GM12878 (cell line): ENCODE measurements at regions not wholly inside any gene's neighbourhood (a gene's known extent, or its start where the extent isn't known, plus 50 kb on each side); places are given as distances from the start of the nearest gene placed in this dataset.

Source experiments
- ATAC-seq: fragments of 200-7000 bp; cut with Tn5 transposase; 3 replicates; pipeline ENCODE4 v1.9.1; 2020; ENCODE audit warnings: mild to moderate bottlenecking, moderate library complexity
- BruUV-seq: library from RNA; stranded (reverse); fragments of 400-500 nt; replicated peaks from 2 replicates; lab custom pipeline; 2021; lab: Mats Ljungman, UMichigan
- CTCF ChIA-PET: fragments of 300-600 bp; sonication (Branson Sonifier 250); formaldehyde crosslinking; extraction: SDS; loops from one replicate; lab custom pipeline; 2021; ENCODE audit warnings: inconsistent platforms; lab: Yijun Ruan, JAX
- POLR2A ChIA-PET: fragments of 350-600 bp; formaldehyde crosslinking; extraction: SDS; loops from one replicate; lab custom pipeline; 2021; ENCODE audit warnings: inconsistent platforms; lab: Charles Lee
- RAD21 ChIA-PET: fragments of 300-600 bp; sonication (Branson Sonifier 250); formaldehyde crosslinking; loops from one replicate; lab custom pipeline; 2023; ENCODE audit warnings: antibody characterized with exemption; ENCODE audit not compliant: unreplicated experiment; lab: Charles Lee
- SMC1A ChIA-PET: fragments of 300-600 bp; sonication (Branson Sonifier 250); formaldehyde crosslinking; loops from one replicate; lab custom pipeline; 2023; ENCODE audit not compliant: unreplicated experiment, uncharacterized antibody; lab: Charles Lee
- DNase-seq: peaks from one replicate; pipeline ENCODE4 v3.0.0-alpha.2; 2011; ENCODE audit warnings: low read depth, low spot score
- FAIRE-seq: peaks from 3 replicates; lab custom pipeline; 2011; peaks lifted over from hg19 to GRCh38; lab: Jason Lieb, UNC
- H2AFZ ChIP-seq: 2 replicates; pipeline ENCODE4 v1.6.0; 2011; ENCODE audit warnings: low read depth, low read length, control low read depth; ENCODE audit not compliant: control insufficient read depth
- H3K27ac ChIP-seq: 2 replicates; pipeline ENCODE4 v1.5.1; 2011; ENCODE audit warnings: control low read depth; ENCODE audit not compliant: control insufficient read depth, insufficient read depth
- H3K27me3 ChIP-seq, 2 experiments: replicated peaks in 1 of 2; 2 replicates each; pipeline versions ENCODE4 v1.6.0 to v1.6.1; 2011; ENCODE audit warnings: low read length in 1 of 2; ENCODE audit not compliant: control insufficient read depth in 2 of 2, insufficient read depth in 2 of 2
- H3K36me3 ChIP-seq, 2 experiments: 2 replicates each; pipeline ENCODE4 v1.5.1; 2011; ENCODE audit warnings: low read length in 1 of 2; ENCODE audit not compliant: control insufficient read depth in 2 of 2, insufficient read depth in 2 of 2
- H3K4me1 ChIP-seq: 2 replicates; pipeline ENCODE4 v1.6.1; 2011; ENCODE audit warnings: mild to moderate bottlenecking, low read length, moderate library complexity, mixed read lengths; ENCODE audit not compliant: control insufficient read depth, insufficient read depth
- H3K4me2 ChIP-seq: 2 replicates; pipeline ENCODE4 v1.6.0; 2011; ENCODE audit warnings: control low read depth; ENCODE audit not compliant: control insufficient read depth, insufficient read depth
- H3K4me3 ChIP-seq: fragments of 200-600 bp; sonication (generic); 2 replicates; pipeline ENCODE4 v1.5.1; 2016
- H3K79me2 ChIP-seq: 2 replicates; pipeline ENCODE4 v1.6.0; 2011; ENCODE audit warnings: low read length; ENCODE audit not compliant: control insufficient read depth, insufficient read depth
- H3K9ac ChIP-seq: 2 replicates; pipeline ENCODE4 v1.8.0; 2011; ENCODE audit warnings: low read length, control low read depth, mixed read lengths; ENCODE audit not compliant: control insufficient read depth, insufficient read depth
- H3K9me3 ChIP-seq: replicated peaks from 3 replicates; pipeline ENCODE4 v1.5.1; 2011; ENCODE audit warnings: mild to moderate bottlenecking, low read length; ENCODE audit not compliant: control insufficient read depth, insufficient read depth
- H4K20me1 ChIP-seq: 2 replicates; pipeline ENCODE4 v1.6.0; 2011; ENCODE audit not compliant: control insufficient read depth, insufficient read depth
- BCL3 ChIP-seq: IDR thresholded peaks from 2 replicates; pipeline ENCODE4 v1.6.1; 2011; ENCODE audit warnings: borderline replicate concordance, low read depth, mild to moderate bottlenecking, moderate library complexity, low read length; ENCODE audit not compliant: insufficient read depth, poor library complexity, severe bottlenecking
- ELK1 ChIP-seq: IDR thresholded peaks from 2 replicates; pipeline ENCODE4 v1.6.1; 2012; ENCODE audit warnings: low read depth, low read length, improper control_type of control experiment
- HSF1 ChIP-seq: fragments of 150-350 bp; IDR thresholded peaks from 2 replicates; pipeline ENCODE4 v1.6.1; 2014; ENCODE audit warnings: mild to moderate bottlenecking, low read depth, low read length
- NFIC ChIP-seq: IDR thresholded peaks from 2 replicates; pipeline ENCODE4 v1.6.1; 2012; ENCODE audit warnings: low read depth, mild to moderate bottlenecking, inconsistent platforms, low read length, moderate library complexity
- NR2C1 ChIP-seq: fragments of 450-650 bp; IDR thresholded peaks from 2 replicates; pipeline ENCODE4 v1.6.1; 2017; ENCODE audit warnings: antibody characterized with exemption, mild to moderate bottlenecking, moderate library complexity
- NR2F1 ChIP-seq: fragments of 450-650 bp; conservative IDR thresholded peaks from 2 replicates; pipeline ENCODE4 v1.6.1; 2017; ENCODE audit warnings: mild to moderate bottlenecking
- PAX5 ChIP-seq: IDR thresholded peaks from 2 replicates; pipeline ENCODE4 v1.6.1; 2011; ENCODE audit warnings: low read depth, low read length, borderline replicate concordance
- RFX5 ChIP-seq: IDR thresholded peaks from 2 replicates; pipeline ENCODE4 v1.6.1; 2011; ENCODE audit warnings: low read depth, low read length, improper control_type of control experiment
- SIX5 ChIP-seq: IDR thresholded peaks from 2 replicates; pipeline ENCODE4 v1.6.1; 2011; ENCODE audit warnings: mild to moderate bottlenecking, low read depth, low read length, moderate library complexity; ENCODE audit not compliant: severe bottlenecking
- SP1 ChIP-seq: IDR thresholded peaks from one replicate; pipeline ENCODE4 v1.6.1; 2011; ENCODE audit warnings: low read depth, low read length
- SREBF1 ChIP-seq: IDR thresholded peaks from 2 replicates; pipeline ENCODE4 v1.6.1; 2012; ENCODE audit warnings: mild to moderate bottlenecking, low read length
- SUPT20H ChIP-seq: IDR thresholded peaks from 2 replicates; pipeline ENCODE4 v1.6.1; 2011; ENCODE audit warnings: low read depth, mild to moderate bottlenecking, low read length, moderate library complexity, borderline replicate concordance; ENCODE audit not compliant: control insufficient read depth
- TARDBP ChIP-seq: IDR thresholded peaks from 2 replicates; pipeline ENCODE4 v1.6.1; 2016; ENCODE audit warnings: borderline replicate concordance
- WGBS: methylation state at CpG from one replicate; pipeline ENCODE4 v1.1.6; 2016; ENCODE audit warnings: low lambda C conversion rate; ENCODE audit not compliant: insufficient replicate concordance, insufficient coverage; ENCODE audit errors: missing lambda C conversion rate; 5-methylcytosine and 5-hydroxymethylcytosine counted together
- in situ Hi-C: fragments of 300-500 bp; cut with MboI; formaldehyde crosslinking; loops from 9 replicates; pipeline ENCODE4 v1.14.3; 2018; ENCODE audit warnings: mixed read lengths
- intact Hi-C: fragments of 100-400 bp; cut with micrococcal nuclease; formaldehyde crosslinking; loops from one replicate; pipeline ENCODE4 v1.14.2; 2022; ENCODE audit not compliant: unreplicated experiment
- TF ChIP-seq, protein P1 (sequence below): IDR thresholded peaks from 2 replicates; pipeline ENCODE4 v1.6.1; 2011; ENCODE audit warnings: mild to moderate bottlenecking, low read depth, low read length, moderate library complexity; ENCODE audit not compliant: insufficient replicate concordance
- TF ChIP-seq, protein P2 (sequence below): IDR thresholded peaks from 2 replicates; pipeline ENCODE4 v1.6.1; 2012; ENCODE audit warnings: improper control_type of control experiment, low read depth, low read length; ENCODE audit not compliant: insufficient replicate concordance

DNA sequence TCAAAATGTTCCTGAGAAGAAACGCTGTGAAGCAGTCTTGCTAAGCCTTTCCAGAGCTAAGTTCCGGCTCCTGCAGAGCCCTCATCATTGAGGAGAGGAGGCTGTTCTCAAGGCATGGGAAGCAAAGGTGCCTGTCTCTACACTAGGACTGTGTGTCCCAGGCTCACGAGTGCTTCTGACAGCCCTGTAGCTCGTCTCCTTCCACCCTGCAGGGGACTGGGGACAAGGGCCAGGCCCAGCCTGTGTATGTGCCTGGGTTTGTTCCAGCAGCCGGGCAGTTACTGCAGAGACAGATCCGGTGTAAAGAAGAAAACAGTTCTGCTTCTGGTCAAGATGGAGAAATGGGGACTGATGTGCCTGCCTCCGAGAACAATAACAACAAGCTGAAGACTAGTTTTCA lies 156.0 kb downstream of the ENGASE start:
- intact Hi-C loops (no loop called here), in situ Hi-C loops (no loop called here)
- Histone ChIP-seq H3K79me2 (no peaks in the 10 kb centered on the region), H3K9ac (no peak overlapping the region), H3K9me3 (no peaks in the 10 kb centered on the region), H3K27me3 (no peaks in the 10 kb centered on the region; a peak in 1 of 4 replicates), H3K4me3 (no peak overlapping the region), H3K36me3 (no peaks in the 10 kb centered on the region), H4K20me1 (no peaks in the 10 kb centered on the region), H2AFZ (no peak overlapping the region), H3K4me1 (no peaks in the 10 kb centered on the region), H3K27ac (no peak overlapping the region), H3K4me2 (no peak overlapping the region)
- WGBS = 32% methylated on average over 7 of the region's 7 CpGs
- no peak for FAIRE-seq
- ChIA-PET RAD21 (no interaction called here), CTCF (no interaction called here), POLR2A (no interaction called here), SMC1A (no interaction called here)
- DNase-seq = no peak
- no TSS peak for BruUV-seq
- TF ChIP-seq NFIC = no peak
- TF ChIP-seq, protein P1, sequence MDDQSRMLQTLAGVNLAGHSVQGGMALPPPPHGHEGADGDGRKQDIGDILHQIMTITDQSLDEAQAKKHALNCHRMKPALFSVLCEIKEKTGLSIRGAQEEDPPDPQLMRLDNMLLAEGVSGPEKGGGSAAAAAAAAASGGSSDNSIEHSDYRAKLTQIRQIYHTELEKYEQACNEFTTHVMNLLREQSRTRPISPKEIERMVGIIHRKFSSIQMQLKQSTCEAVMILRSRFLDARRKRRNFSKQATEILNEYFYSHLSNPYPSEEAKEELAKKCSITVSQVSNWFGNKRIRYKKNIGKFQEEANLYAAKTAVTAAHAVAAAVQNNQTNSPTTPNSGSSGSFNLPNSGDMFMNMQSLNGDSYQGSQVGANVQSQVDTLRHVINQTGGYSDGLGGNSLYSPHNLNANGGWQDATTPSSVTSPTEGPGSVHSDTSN = no peak
- TF ChIP-seq SIX5 = no peak
- TF ChIP-seq TARDBP = no peak
- TF ChIP-seq PAX5 = no peak
- TF ChIP-seq, protein P2, sequence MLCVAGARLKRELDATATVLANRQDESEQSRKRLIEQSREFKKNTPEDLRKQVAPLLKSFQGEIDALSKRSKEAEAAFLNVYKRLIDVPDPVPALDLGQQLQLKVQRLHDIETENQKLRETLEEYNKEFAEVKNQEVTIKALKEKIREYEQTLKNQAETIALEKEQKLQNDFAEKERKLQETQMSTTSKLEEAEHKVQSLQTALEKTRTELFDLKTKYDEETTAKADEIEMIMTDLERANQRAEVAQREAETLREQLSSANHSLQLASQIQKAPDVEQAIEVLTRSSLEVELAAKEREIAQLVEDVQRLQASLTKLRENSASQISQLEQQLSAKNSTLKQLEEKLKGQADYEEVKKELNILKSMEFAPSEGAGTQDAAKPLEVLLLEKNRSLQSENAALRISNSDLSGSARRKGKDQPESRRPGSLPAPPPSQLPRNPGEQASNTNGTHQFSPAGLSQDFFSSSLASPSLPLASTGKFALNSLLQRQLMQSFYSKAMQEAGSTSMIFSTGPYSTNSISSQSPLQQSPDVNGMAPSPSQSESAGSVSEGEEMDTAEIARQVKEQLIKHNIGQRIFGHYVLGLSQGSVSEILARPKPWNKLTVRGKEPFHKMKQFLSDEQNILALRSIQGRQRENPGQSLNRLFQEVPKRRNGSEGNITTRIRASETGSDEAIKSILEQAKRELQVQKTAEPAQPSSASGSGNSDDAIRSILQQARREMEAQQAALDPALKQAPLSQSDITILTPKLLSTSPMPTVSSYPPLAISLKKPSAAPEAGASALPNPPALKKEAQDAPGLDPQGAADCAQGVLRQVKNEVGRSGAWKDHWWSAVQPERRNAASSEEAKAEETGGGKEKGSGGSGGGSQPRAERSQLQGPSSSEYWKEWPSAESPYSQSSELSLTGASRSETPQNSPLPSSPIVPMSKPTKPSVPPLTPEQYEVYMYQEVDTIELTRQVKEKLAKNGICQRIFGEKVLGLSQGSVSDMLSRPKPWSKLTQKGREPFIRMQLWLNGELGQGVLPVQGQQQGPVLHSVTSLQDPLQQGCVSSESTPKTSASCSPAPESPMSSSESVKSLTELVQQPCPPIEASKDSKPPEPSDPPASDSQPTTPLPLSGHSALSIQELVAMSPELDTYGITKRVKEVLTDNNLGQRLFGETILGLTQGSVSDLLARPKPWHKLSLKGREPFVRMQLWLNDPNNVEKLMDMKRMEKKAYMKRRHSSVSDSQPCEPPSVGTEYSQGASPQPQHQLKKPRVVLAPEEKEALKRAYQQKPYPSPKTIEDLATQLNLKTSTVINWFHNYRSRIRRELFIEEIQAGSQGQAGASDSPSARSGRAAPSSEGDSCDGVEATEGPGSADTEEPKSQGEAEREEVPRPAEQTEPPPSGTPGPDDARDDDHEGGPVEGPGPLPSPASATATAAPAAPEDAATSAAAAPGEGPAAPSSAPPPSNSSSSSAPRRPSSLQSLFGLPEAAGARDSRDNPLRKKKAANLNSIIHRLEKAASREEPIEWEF = no peak
- TF ChIP-seq SUPT20H = no peak
- TF ChIP-seq SREBF1 = no peak
- no peak for TF ChIP-seq SP1
- no peak for TF ChIP-seq NR2C1
- TF ChIP-seq HSF1 = no peak
- no peak for TF ChIP-seq BCL3
- no peak for TF ChIP-seq ELK1
- no peak for TF ChIP-seq RFX5
- no peak for TF ChIP-seq NR2F1
- TF ChIP-seq, all 136 proteins: peak for 0
- ATAC-seq = no peak
